T-cell (primary cell): ENCODE measurements at regions not wholly inside any gene's neighbourhood (a gene's known extent, or its start where the extent isn't known, plus 50 kb on each side); places are given as distances from the start of the nearest gene placed in this dataset.

Experiments
- ATAC-seq, 4 experiments: fragments of 200-7000 bp in 3 of 4; fragments of 150-1000 bp in 1 of 4; cut with Tn5 transposase; replicated peaks in 1 of 4; 1 replicate in 3 of 4; 2 replicates in 1 of 4; pipeline ENCODE4 v1.10.0; 2021; ENCODE audit warnings: moderate library complexity in 3 of 4, mild to moderate bottlenecking in 2 of 4, moderate number of reproducible peaks in 1 of 4
- CTCF ChIA-PET, 2 donors: fragments of 300-600 bp; sonication (Branson Sonifier 250); formaldehyde crosslinking; loops; one replicate each; lab custom pipeline; 2022; ENCODE audit warnings: antibody characterized with exemption in 2 of 2; lab: Charles Lee
- POLR2A ChIA-PET, 2 donors: fragments of 300-600 bp; sonication (Branson Sonifier 250); formaldehyde crosslinking; loops; one replicate each; lab custom pipeline; 2022; ENCODE audit warnings: antibody characterized with exemption in 2 of 2; lab: Charles Lee
- DNase-seq, 35 experiments: peaks; one replicate each; pipeline versions ENCODE4 v3.0.0 to v3.0.0-alpha.2; 2013 to 2023
- H3K27ac ChIP-seq: one replicate; pipeline ENCODE4 v1.5.1; 2013; ENCODE audit warnings: low read length
- H3K27me3 ChIP-seq, 2 experiments: replicated peaks in 1 of 2; 1 replicate in 1 of 2; 2 replicates in 1 of 2; pipeline versions ENCODE4 v1.6.1 to v1.7.0; 2013; ENCODE audit warnings: low read length in 1 of 2, mixed read lengths in 1 of 2; ENCODE audit not compliant: control insufficient read depth in 2 of 2, insufficient read depth in 2 of 2; ENCODE audit errors: extremely low read depth in 1 of 2
- H3K36me3 ChIP-seq, 2 donors: 1 replicate in 1 of 2; 2 replicates in 1 of 2; pipeline versions ENCODE4 v1.6.1 to v1.7.0; 2013; ENCODE audit warnings: low read length in 1 of 2; ENCODE audit not compliant: control insufficient read depth in 2 of 2, insufficient read depth in 1 of 2; ENCODE audit errors: extremely low read depth in 1 of 2
- H3K4me1 ChIP-seq, 2 experiments: 1 replicate in 1 of 2; 2 replicates in 1 of 2; pipeline versions ENCODE4 v1.6.1 to v1.7.0; 2013; ENCODE audit warnings: low read length in 2 of 2, mixed read lengths in 1 of 2; ENCODE audit not compliant: insufficient read depth in 2 of 2, control insufficient read depth in 1 of 2; ENCODE audit errors: extremely low read depth in 1 of 2
- H3K4me3 ChIP-seq, 2 donors: 1 replicate in 1 of 2; 2 replicates in 1 of 2; pipeline versions ENCODE4 v1.5.1 to v1.7.0; 2013; ENCODE audit warnings: mild to moderate bottlenecking in 2 of 2, low read length in 1 of 2, moderate library complexity in 1 of 2; ENCODE audit not compliant: control insufficient read depth in 1 of 2; ENCODE audit errors: extremely low read depth in 1 of 2
- H3K9me3 ChIP-seq: 2 replicates; pipeline ENCODE4 v1.7.0; 2013
- H3K27ac Mint-ChIP-seq, 2 donors: one replicate each; pipeline ENCODE4 v1.8.0; 2020 to 2021; ENCODE audit warnings: mild to moderate bottlenecking in 2 of 2, mixed read lengths in 2 of 2
- H3K27me3 Mint-ChIP-seq, 2 donors: one replicate each; pipeline ENCODE4 v1.8.0; 2021 to 2022; ENCODE audit warnings: mixed read lengths in 2 of 2
- H3K36me3 Mint-ChIP-seq: one replicate; pipeline ENCODE4 v1.8.0; 2021; ENCODE audit warnings: mixed read lengths
- H3K4me1 Mint-ChIP-seq, 3 donors: one replicate each; pipeline ENCODE4 v1.8.0; 2020 to 2022; ENCODE audit warnings: mixed read lengths in 3 of 3, mild to moderate bottlenecking in 1 of 3
- H3K4me3 Mint-ChIP-seq, 3 donors: one replicate each; pipeline ENCODE4 v1.8.0; 2020 to 2022; ENCODE audit warnings: mild to moderate bottlenecking in 3 of 3, mixed read lengths in 3 of 3, moderate library complexity in 3 of 3
- H3K9me3 Mint-ChIP-seq, 3 donors: one replicate each; pipeline ENCODE4 v1.8.0; 2020 to 2022; ENCODE audit warnings: mixed read lengths in 3 of 3
- WGBS: methylation state at CpG from one replicate; pipeline ENCODE4 v1.1.5; 2013; ENCODE audit warnings: missing lambda C conversion rate; ENCODE audit not compliant: insufficient coverage; 5-methylcytosine and 5-hydroxymethylcytosine counted together

DNA sequence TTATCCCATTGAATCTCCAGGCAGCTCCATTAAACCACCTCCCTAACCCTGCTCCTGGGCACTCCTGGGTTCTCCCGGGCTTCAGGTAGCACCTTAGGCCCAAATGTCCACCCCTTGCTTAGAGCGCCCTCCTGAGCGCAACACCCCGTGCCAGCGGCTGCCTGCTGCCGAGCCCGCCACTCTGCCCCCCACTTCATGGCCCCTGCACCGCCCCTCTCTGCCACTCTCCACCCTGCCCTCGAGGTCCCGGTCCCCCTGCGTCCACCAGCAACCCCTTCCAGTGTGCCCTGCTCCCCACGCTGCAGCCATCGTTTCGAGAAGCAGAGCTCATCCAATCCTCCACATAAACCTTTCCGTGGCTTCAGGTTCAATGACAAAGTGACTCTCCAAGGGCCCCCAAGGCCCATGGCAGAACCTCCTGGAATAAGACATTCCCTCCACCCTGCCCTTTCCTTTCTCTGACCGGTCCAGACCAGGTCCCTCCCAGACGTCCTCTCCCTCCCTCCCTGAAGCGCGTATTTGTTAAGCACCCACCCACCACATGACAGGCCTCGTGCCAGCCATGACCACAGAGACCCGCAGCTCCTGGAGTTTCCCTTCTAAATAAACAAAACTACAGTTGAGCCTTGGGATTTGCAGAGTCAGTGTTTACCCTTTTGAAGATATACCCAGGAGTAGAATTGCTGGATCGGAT is 66.6 kb downstream of the ARHGEF18 start:
- Mint-ChIP-seq H3K4me1 (peaks cover 39 to 41% (median 41%) of the 10 kb centered on the region in 3 donors), H3K36me3 (peaks cover 27% of the 10 kb centered on the region), H3K27me3 (no peaks in the 10 kb centered on the region), H3K27ac (peak overlapping the region in 1 of 2 donors; percentile 48), H3K4me3 (no peak overlapping the region), H3K9me3 (no peaks in the 10 kb centered on the region)
- H3K36me3 ChIP-seq: peaks cover 22 to 67% of the 10 kb centered on the region in 2 donors
- H3K27ac ChIP-seq: no peak overlapping the region
- H3K9me3 ChIP-seq: no peaks in the 10 kb centered on the region
- peaks cover 0 to 18% of the 10 kb centered on the region in 2 experiments for H3K4me1 ChIP-seq
- no peak for ATAC-seq
- no peaks in the 10 kb centered on the region for H3K27me3 ChIP-seq
- ChIA-PET CTCF (interaction anchor here in 1 of 2 donors (0.6 kb wide), 1 partner anchor 410 kb away, joined by 5 read pairs; no protein-coding TSS in a partner anchor), POLR2A (interaction anchor here in 1 of 2 donors (0.7 kb wide), 1 partner anchor 794 kb away, joined by 3 read pairs; the partner anchor contains the start of gene CERS4)
- no peak for DNase-seq
- no peak overlapping the region for H3K4me3 ChIP-seq
- WGBS: 91% methylated on average over 19 of the region's 22 CpGs

DNA sequence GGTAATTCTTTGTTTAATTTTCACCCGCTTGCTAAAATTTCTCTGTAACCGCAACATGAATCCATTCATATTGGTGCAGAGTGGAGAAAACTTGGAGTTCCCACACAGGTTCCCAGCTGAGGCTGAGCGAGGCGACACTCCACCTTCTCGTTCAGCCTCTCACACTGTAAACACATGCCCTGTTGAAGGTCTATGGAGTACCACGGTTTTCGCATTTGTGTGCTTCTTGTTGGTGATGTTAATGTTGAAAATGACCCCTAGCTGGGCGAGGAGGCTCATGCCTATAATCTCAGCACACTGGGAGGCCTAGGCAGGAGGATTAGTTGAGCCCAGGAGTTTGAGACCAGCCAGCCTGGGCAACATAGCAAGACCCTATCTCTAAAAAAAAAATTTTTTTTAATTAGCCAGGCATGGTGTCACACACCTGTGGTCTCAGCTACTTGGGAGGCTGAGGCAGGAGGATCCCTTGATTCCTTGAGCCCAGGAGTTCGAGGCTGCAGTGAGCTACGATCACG is 67.2 kb downstream of the ARHGEF18 start:
- ATAC-seq: no peak
- Histone ChIP-seq H3K36me3 (peaks cover 22 to 68% of the 10 kb centered on the region in 2 donors), H3K4me3 (no peak overlapping the region), H3K9me3 (no peaks in the 10 kb centered on the region), H3K27me3 (no peaks in the 10 kb centered on the region), H3K27ac (no peak overlapping the region), H3K4me1 (peaks cover 0 to 18% of the 10 kb centered on the region in 2 experiments)
- H3K9me3 Mint-ChIP-seq: no peaks in the 10 kb centered on the region
- no CpG with 5 or more reads among the region's 11 CpGs for WGBS
- H3K27me3 Mint-ChIP-seq: no peaks in the 10 kb centered on the region
- POLR2A ChIA-PET: no interaction called here
- peaks cover 38% of the 10 kb centered on the region in 3 donors for H3K4me1 Mint-ChIP-seq
- peaks cover 29% of the 10 kb centered on the region for H3K36me3 Mint-ChIP-seq
- no peak for DNase-seq
- CTCF ChIA-PET: interaction anchor here in 1 of 2 donors (0.6 kb wide), 1 partner anchor 411 kb away, joined by 5 read pairs; no protein-coding TSS in a partner anchor
- no peak overlapping the region for H3K27ac Mint-ChIP-seq
- no peak overlapping the region for H3K4me3 Mint-ChIP-seq

DNA sequence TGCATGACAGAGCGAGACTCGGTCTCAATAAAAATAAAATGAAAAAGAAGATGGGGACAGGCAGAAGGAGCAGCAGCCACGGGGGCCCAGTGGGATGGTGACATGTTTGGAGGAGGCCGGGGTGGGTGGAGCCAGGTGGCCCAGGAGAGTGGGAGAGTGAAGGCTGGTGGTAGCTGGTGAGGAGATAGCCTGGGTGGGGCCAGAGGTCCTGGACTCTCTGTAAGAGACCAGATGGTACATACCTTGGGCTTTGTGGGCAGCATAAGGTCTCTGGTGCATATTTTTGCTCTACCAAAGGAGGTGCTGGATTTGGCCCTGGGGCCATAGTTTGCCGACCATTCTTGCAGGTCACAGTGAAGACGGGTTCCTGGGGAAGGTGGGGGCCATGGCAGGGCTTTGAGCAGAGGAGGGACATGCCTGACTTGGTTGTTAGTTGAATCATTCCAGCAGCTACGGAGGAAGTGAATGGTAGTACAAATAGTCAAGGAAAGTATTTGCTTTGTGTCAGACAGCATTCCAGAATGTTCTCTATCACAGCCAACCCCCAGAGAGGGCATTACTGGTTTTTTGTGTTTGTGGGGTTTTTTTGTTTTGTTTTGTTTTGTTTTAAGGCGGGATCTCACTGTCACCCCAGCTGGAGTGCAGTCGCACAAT is 69.1 kb downstream of the ARHGEF18 start:
- Histone ChIP-seq H3K4me3 (no peak overlapping the region), H3K27me3 (no peaks in the 10 kb centered on the region), H3K27ac (no peak overlapping the region), H3K9me3 (no peaks in the 10 kb centered on the region), H3K4me1 (peaks cover 0 to 18% of the 10 kb centered on the region in 2 experiments), H3K36me3 (peaks cover 22 to 72% of the 10 kb centered on the region in 2 donors)
- Mint-ChIP-seq H3K4me3 (no peak overlapping the region), H3K9me3 (no peaks in the 10 kb centered on the region), H3K36me3 (peaks cover 36% of the 10 kb centered on the region), H3K27me3 (no peaks in the 10 kb centered on the region), H3K4me1 (peaks cover 31 to 34% (median 34%) of the 10 kb centered on the region in 3 donors), H3K27ac (peak overlapping the region in 1 of 2 donors; percentile 66)
- DNase-seq (no peak), ATAC-seq (no peak)
- ChIA-PET POLR2A (no interaction called here), CTCF (no interaction called here)
- WGBS: 89% methylated on average over 7 of the region's 9 CpGs

DNA sequence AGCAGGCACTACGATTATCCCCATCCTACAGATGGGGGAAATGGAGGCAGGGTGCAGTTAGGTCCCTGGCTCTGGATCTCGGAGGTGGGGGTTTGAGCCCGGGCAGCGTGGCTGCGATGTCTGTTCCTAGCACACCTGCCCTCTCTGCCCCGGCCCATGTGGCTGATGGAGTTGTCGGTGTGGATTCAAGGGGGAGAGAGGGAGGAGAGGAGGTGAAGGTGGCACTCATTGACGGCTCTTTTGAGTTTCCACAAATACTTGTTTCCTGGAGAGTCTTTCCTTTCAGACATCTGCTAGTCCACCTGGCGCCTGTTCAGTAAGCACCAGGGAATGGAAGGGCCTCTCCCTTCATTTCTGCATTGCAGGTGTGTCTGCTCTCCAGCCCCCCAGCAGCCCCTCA is 69.9 kb downstream of the ARHGEF18 start:
- no peaks in the 10 kb centered on the region for H3K9me3 Mint-ChIP-seq
- Histone ChIP-seq H3K36me3 (peaks cover 20 to 72% of the 10 kb centered on the region in 2 donors), H3K27ac (no peak overlapping the region), H3K4me3 (no peak overlapping the region), H3K9me3 (no peaks in the 10 kb centered on the region), H3K27me3 (no peaks in the 10 kb centered on the region), H3K4me1 (peaks cover 0 to 18% of the 10 kb centered on the region in 2 experiments)
- H3K27me3 Mint-ChIP-seq: no peaks in the 10 kb centered on the region
- CTCF ChIA-PET: no interaction called here
- peaks cover 27 to 33% (median 31%) of the 10 kb centered on the region in 3 donors for H3K4me1 Mint-ChIP-seq
- no peak overlapping the region for H3K4me3 Mint-ChIP-seq
- POLR2A ChIA-PET: no interaction called here
- H3K36me3 Mint-ChIP-seq: peaks cover 35% of the 10 kb centered on the region
- 88% methylated on average over 8 of the region's 9 CpGs for WGBS
- ATAC-seq: no peak
- DNase-seq: no peak
- H3K27ac Mint-ChIP-seq: no peak overlapping the region

DNA sequence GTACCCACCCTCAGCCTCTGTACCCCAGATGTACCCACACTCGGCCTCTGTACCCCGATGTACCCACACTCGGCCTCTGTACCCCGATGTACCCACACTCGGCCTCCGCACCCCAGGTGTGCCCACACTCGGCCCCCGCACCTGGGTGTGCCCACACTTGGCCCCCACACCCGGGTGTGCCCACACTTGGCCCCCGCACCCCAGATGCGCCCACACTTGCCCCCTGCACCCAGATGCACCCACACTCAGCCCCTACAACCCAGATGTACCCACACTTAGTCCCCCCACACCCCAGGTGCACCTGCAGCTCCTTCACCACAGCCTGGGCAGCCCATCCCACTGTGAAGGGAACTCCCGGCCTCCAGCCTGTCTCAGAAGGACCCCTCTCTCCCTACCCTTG is 69.7 kb downstream of the PEX11G start:
- ATAC-seq (no peak), DNase-seq (no peak)
- no peaks in the 10 kb centered on the region for H3K9me3 ChIP-seq
- CTCF ChIA-PET: no interaction called here
- peaks cover 30% of the 10 kb centered on the region for H3K36me3 Mint-ChIP-seq
- no peaks in the 10 kb centered on the region for H3K9me3 Mint-ChIP-seq
- WGBS: 94% methylated on average over 12 of the region's 12 CpGs
- no peak overlapping the region for H3K4me3 Mint-ChIP-seq
- H3K4me1 ChIP-seq: peaks cover 0 to 18% of the 10 kb centered on the region in 2 experiments
- no peaks in the 10 kb centered on the region for H3K27me3 Mint-ChIP-seq
- no peak overlapping the region for H3K4me3 ChIP-seq
- no peak overlapping the region for H3K27ac ChIP-seq
- no peaks in the 10 kb centered on the region for H3K27me3 ChIP-seq
- H3K27ac Mint-ChIP-seq: no peak overlapping the region
- POLR2A ChIA-PET: no interaction called here
- peaks cover 15 to 68% of the 10 kb centered on the region in 2 donors for H3K36me3 ChIP-seq
- peaks cover 25 to 29% (median 27%) of the 10 kb centered on the region in 3 donors for H3K4me1 Mint-ChIP-seq

DNA sequence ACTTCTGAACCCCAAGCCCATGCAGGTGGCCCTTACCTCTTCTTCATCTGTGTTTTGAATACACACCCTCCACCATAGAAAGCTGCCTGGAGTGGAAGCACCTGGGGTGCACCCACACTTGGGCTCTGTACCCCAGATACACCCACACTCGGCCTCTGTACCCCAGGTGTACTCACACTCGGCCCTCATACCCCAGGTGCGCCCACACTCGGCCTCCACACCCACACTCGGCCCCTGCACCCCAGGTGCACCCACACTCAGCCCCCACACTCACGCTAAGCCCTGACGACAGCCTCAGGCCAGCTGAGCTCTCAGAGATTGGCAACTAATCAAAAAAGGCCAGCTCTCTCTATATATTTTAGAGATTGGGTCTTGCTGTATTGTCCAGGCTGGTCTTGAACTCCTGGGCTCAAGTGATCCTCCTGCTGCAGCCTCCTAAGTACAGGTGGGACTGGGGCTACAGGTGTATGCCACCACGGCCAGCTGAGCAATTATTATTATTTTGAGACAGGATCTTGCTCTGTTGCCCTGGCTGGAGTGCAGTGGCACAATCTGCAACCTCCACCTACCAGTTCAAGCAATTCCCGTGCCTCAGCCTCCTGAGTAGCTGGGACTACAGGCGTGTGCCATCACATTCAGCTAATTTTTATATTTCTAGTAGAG is 68.9 kb downstream of the PEX11G start:
- ChIA-PET CTCF (no interaction called here), POLR2A (no interaction called here)
- no peak for DNase-seq
- Mint-ChIP-seq H3K27ac (no peak overlapping the region), H3K27me3 (no peaks in the 10 kb centered on the region), H3K9me3 (no peaks in the 10 kb centered on the region), H3K4me1 (peaks cover 25 to 30% (median 27%) of the 10 kb centered on the region in 3 donors), H3K4me3 (no peak overlapping the region), H3K36me3 (peaks cover 30% of the 10 kb centered on the region)
- peaks cover 15 to 72% of the 10 kb centered on the region in 2 donors for H3K36me3 ChIP-seq
- no peak overlapping the region for H3K27ac ChIP-seq
- 85% methylated on average over 4 of the region's 10 CpGs for WGBS
- H3K4me1 ChIP-seq: peaks cover 0 to 18% of the 10 kb centered on the region in 2 experiments
- no peaks in the 10 kb centered on the region for H3K27me3 ChIP-seq
- no peak overlapping the region for H3K4me3 ChIP-seq
- no peak for ATAC-seq
- no peaks in the 10 kb centered on the region for H3K9me3 ChIP-seq
